ENCODE measurements at regions not wholly inside any gene's neighbourhood (a gene's known extent, or its start where the extent isn't known, plus 50 kb on each side); places are given as distances from the start of the nearest gene placed in this dataset.
"Not testable (repeated sequence)": the region's sequence is repeated elsewhere in the genome, so short reads cannot be mapped to it uniquely, and the experiment has no call there.

- not testable (repeated sequence) for TF ChIP-seq POLR2A, CTCF (IDR thresholded peaks at IDR 0.05)
Observed at GRCh38 chr9:67284299-67284698, 291.9 kb upstream of the SPATA31A3 start.

All from uterus (tissue), 2 donors.